Activated CD8-positive, alpha-beta memory T cell treated with anti-CD3 and anti-CD28 coated beads, Interleukin-2, amount 50 U/mL, for 24 hours (primary cell): ENCODE measurements at regions not wholly inside any gene's neighbourhood (a gene's known extent, or its start where the extent isn't known, plus 50 kb on each side); places are given as distances from the start of the nearest gene placed in this dataset.

ENCODE experiments used
- DNase-seq: peaks from one replicate; pipeline ENCODE4 v3.0.0-alpha.2; 2020; ENCODE audit errors: extremely low read depth

DNA sequence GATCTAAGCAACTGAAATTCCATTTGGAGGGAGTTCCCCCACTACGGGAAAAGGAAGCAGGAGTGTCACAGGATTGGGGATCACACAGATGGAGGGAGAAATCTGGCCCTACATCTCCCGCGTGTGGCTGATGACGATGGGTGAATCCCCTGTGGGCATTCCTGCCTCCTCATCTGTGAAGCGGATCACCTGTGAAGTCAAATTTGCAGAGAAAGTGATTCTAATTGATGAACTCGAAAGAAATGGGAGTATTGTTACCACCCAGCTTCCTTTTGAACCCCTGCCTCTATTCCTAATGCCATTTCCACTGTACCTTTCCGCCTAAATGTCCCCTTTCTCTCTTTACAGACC lies 92.0 kb downstream of the CMPK2 start:
- DNase-seq: no peak

DNA sequence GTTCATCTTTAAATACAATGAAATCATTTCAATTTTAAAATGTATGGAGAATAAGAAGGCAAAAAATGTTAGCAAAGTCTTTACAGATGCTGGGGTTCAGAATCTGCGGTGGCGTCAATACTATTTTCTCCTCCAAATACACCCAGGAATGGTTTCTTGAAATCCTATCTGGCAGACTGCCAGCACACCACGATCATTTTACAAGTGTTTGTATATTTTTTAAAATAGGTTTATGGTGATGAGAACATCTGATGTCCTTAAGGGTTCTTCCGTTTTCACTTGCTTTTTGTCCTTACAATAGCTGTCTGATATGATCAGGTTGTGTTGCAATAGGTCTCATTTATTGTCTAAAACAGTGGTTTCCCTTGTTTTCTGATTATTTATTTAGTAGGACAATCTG lies 89.6 kb downstream of the CMPK2 start:
- no peak for DNase-seq

DNA sequence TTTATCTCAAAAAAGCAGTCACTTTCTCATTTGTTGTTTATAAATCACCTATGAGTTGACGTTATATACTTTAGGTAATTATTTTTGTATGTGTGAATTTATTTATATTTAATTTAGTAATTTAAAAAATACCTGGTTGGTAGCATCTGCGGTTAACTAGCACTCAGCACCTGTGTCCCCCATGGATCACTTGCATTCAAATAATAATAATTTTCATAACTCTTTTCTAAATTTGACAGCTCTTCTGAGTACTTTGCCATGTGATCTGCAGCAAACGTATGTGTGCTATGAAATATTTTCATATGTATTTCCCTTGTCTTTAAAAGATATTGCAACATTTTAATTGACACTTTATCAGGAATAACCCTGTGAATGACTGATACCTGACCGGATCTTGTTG lies 88.1 kb downstream of the CMPK2 start:
- no peak for DNase-seq

DNA sequence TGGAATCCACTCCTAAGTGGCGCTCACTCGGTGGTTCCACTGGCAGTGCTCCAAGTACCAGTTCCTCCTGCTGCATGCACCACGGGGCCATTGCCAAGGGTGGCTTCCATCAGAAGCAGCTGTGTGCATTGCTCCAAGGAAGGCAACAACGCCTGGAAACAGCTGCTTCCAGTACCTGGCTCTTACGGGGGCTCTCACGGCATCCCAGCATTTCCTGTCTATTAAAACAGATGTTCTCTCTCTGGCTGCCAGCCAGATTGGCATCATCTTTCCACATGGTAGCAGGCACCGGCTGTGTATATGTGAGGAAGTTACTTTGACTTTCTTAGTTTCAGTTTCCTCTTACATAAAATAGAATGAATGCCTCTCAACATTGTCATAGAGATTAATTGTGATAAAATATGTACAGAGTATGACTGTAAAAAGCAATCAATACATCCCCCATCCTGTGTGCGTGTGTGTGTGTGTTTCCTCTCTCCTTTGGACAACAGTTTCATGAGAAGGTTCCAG lies 84.9 kb downstream of the CMPK2 start:
- DNase-seq: no peak

DNA sequence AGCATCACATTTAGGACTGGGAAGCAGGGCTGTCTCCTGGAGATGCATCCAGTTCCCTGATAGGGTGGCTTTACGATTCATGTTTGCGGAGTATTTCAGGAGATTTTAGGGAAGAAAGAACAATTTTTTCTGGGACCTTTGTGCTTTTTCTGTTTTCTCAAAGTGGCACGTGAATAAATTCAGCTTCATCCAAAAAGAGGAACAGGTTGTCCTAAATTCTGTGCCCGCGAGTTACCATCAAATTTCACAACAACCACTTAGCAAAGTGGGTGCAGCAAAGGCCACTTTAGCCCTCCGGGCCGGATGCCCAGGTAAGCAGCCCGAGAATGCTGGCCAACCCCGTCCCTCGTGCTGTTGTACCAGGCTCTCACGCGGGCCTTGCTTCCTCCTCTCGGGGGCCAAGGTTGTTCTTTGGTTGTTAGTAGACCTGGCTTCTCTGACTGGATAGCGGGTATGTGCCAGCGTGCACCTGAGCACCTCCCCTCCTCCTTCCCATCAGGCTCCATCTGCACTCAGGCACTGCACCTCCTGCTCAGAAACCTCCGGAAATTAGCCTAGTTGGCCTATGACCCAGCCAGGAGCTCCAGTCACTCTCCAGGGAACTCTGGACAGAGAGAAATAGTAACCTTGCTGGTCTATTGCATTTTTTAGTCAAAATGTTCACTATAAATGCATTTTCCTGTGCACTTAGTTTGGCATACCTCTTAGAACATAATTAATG lies 83.0 kb downstream of the CMPK2 start:
- DNase-seq: no peak

DNA sequence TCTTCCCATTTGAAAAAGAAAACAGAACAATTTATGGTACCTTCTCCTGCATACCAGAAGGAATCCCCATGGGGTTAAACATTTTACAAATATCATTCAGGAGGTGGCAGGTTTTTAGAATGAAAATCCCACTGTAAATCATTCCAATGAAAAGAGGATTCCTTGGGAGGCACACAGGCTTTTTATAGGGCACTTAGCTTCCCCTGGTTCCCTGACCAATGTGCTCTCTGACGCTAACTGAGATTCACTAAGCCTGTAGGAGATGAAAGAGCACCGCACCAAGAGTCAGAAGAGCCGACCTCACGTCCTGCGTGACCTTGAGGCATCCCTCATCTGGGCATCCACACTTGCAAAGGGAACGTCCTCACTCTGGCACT lies 82.5 kb downstream of the CMPK2 start:
- DNase-seq: no peak

DNA sequence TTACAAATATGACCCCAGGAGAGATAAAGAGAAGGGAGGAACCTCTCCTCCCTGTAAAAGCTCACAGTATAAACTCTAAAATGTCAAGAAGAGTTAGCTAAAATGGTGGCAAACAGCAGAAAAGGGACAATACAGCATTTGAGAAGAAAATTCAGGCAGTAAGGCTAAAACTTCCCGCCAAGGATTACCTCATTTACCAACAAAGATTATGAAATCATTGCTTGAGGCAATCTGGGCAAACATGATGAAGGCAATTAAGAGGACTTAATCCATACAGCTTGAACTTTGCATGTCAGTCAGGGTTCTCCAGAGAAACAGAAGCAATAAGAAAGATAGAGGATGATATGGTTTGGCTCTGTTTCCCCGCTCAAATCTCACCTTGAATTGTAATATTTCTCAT lies 81.4 kb downstream of the CMPK2 start:
- no peak for DNase-seq

DNA sequence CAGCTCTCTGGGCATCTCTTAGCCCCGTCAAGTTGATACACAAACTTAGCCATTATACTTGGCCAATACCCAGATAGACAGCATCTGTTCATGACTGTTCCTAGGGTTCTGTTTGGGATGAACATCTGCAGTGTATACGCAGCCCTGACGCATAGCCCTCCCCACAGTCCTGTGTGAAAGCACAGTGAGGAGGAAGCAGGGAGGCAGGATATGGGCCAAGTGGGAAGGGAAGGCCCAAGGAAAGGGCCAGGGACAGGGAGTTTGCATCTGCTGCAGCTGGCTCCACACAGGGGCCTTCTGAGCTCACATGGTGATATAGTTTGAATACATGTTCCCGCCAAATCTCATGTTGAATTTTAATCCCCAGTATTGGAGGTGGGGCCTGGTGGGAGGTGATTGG lies 80.2 kb downstream of the CMPK2 start:
- no peak for DNase-seq

DNA sequence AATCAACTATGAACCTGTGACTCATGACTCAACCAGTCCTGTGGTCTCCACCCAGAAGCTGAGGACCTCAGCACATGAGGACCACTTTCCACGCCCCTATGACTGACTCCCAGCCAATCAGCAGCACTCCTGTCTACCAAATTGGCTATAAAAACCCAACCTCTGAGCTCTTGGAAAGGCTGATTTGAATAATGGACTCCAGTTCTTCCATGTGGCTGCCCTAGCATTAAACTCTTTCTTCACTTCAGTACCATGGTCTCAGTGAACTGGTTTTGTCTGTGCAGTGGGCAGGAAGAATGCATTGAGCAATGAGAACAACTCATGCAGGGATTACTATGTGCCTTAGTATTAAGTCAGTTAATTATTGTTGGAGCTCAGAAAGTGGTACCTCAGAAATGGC lies 78.3 kb downstream of the CMPK2 start:
- DNase-seq: no peak

DNA sequence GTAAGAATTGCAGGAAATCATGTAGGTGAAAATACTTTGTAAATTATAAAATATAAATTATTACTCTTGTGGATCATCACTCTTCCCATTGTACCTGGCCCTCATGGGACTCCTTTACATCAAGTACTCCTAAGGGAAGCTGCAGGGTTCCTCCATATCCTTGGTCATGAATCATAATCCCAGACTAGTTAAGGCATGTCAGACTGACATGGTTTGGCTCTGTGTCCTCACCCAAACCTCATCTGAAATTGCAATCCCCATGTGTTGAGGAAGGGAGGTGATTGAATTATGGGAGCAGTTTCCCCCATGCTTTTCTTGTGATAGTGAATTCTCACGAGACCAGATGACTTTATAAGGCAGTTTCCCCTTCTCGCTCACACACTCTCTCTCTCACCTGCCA lies 77.1 kb downstream of the CMPK2 start:
- DNase-seq: no peak

DNA sequence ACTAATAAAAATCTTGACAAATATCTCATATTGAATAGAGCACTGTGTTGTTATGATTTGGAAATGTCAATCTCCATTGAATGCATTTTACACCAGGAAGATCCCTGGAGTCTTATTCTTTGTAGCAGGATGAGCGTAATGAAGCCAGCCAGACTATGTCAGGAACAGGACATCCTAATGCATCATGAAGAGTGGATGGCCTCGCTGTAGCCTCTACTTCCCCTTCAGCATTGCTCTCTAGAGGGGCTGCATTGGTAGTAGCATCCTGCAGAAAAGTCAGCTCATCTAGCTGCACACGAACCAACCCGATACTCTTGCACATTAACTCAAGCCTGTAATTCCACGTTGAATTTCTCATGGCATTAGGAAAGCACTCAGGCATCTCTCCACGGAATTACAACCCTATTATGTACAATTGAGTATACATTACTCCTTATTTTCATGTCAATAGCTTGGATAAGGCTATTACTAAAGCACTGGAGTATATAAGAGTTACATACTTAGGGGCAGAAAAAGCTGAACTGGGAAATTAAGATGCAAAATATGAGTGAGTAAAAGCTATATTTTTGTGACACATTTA lies 76.1 kb downstream of the CMPK2 start:
- no peak for DNase-seq

DNA sequence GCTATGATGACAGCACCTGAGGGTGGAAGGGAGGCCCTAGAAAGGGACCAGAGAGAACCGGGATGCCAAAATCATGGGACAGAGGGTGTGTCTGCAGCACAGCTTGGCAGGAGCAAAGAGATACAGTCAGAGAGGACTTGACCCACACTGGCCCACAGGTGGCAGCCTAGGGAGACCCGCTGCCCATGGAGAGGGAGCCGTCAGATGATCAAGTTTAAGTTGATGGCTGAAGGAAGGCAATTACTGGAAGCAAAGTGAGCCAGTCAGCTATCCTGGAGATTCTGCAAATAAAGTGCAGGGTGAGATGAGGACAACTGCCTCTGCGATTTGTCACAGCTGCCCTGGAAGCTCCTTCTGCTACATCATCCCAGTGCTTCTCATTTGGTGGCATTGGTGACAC lies 74.0 kb downstream of the CMPK2 start:
- DNase-seq: no peak

DNA sequence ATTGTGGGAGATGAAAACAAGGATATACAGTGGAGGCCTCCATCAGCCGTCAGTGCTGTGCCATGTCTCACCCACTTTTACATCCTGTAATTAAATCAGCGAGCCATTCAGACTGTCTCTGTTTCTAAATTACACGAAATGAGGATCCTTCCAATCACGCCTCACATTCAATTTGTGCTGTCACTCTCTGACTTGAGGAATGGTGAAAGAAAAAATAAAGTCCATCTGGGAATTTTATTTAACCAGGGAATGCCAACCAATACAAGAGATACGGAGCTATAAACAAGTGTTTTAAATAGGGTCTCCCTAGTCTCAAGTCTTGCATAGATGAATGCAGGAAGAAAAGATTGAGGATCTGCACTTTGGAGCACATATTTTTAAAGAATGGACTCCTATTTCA lies 72.8 kb downstream of the CMPK2 start:
- DNase-seq: no peak

DNA sequence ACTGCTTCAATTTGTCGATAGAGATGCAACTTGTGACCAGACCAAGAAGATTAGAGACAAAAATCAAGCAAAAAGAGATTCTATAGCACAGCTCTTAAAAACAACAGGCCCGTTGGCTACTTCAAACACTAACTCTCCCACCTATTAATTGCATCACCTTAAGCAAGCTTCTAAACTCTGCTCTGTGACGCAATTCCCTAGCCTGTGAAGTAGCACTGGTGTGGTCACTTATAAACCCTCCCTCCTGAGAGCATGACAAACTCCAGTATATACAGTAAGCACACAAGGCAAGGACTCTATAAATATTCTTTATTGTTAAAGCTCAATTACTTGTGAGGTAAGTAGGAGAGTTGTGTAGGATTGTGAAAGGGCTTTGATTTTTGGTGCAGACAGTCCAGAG lies 72.3 kb downstream of the CMPK2 start:
- DNase-seq: no peak

DNA sequence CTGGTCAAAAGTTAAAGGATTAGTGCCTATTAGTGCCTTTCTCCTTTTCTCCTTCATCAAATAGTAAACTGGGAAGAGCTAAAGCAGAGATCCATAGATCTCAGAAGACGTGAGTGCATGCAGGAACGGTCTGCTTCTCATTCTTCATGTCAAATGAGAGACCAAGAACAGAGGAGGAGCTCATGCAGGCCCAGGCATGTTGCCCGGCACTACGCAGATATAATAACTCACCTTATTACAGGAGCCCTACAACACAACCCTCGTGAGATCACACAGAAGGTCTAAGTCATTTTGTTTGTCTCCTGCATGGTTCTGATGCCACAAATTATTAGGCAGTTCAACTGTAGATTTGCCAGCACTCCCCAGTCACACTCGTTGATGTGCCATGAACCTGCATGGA lies 71.8 kb downstream of the CMPK2 start:
- no peak for DNase-seq

DNA sequence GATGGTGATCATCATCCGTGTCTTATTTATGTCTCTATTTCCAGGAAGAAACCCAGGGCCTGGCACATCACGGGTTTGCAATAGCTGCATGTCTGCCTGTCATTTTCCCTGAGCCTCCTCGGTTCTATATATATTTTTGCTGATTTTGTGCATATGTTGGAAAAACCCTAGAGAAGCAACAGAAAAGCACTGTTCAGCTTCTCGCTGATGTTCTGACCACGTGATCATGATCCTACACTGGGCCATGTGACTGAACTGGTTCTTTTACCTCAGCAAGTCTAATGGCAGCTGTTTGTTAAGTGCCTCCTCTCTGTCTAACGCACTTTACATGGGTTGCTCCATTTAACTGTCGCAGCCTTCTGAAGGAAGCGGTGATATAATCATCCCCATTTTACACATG lies 71.3 kb downstream of the CMPK2 start:
- no peak for DNase-seq
